Natural killer cell (primary cell): ENCODE measurements at regions not wholly inside any gene's neighbourhood (a gene's known extent, or its start where the extent isn't known, plus 50 kb on each side); places are given as distances from the start of the nearest gene placed in this dataset.

ENCODE experiments used
- ATAC-seq, 3 donors: fragments of 150-1000 bp in 2 of 3; fragments of 200-7000 bp in 1 of 3; cut with Tn5 transposase; 1 replicate in 1 of 3; 2 replicates in 2 of 3; pipeline ENCODE4 v1.10.0; 2021; ENCODE audit warnings: mild to moderate bottlenecking in 2 of 3, moderate library complexity in 2 of 3
- DNase-seq, 2 donors: peaks; one replicate each; pipeline versions ENCODE4 v3.0.0 to v3.0.0-alpha.2; 2013 to 2021; ENCODE audit warnings: mixed read lengths in 1 of 2
- H3K27ac ChIP-seq: one replicate; pipeline ENCODE4 v1.5.1; 2013; ENCODE audit warnings: mild to moderate bottlenecking, low read length
- H3K27me3 ChIP-seq: one replicate; pipeline ENCODE4 v1.6.1; 2013; ENCODE audit warnings: low read length; ENCODE audit not compliant: control insufficient read depth, insufficient read depth
- H3K36me3 ChIP-seq: one replicate; pipeline ENCODE4 v1.6.1; 2013; ENCODE audit warnings: low read length; ENCODE audit not compliant: control insufficient read depth, insufficient read depth
- H3K4me1 ChIP-seq: one replicate; pipeline ENCODE4 v1.6.1; 2013; ENCODE audit warnings: low read length; ENCODE audit not compliant: control insufficient read depth, insufficient read depth
- H3K4me3 ChIP-seq: one replicate; pipeline ENCODE4 v1.5.1; 2013; ENCODE audit warnings: low read length
- H3K9me3 ChIP-seq: one replicate; pipeline ENCODE4 v1.6.1; 2013; ENCODE audit warnings: low read length; ENCODE audit not compliant: control insufficient read depth, insufficient read depth
- H3K27ac Mint-ChIP-seq, 2 donors: one replicate each; pipeline ENCODE4 v1.8.0; 2022; ENCODE audit warnings: mild to moderate bottlenecking in 2 of 2, mixed read lengths in 2 of 2, moderate library complexity in 1 of 2
- H3K27me3 Mint-ChIP-seq, 2 donors: one replicate each; pipeline ENCODE4 v1.8.0; 2022; ENCODE audit warnings: low read depth in 2 of 2, mixed read lengths in 2 of 2
- H3K36me3 Mint-ChIP-seq: one replicate; pipeline ENCODE4 v1.8.0; 2022; ENCODE audit warnings: mixed read lengths
- H3K4me1 Mint-ChIP-seq, 2 donors: one replicate each; pipeline ENCODE4 v1.8.0; 2022; ENCODE audit warnings: mixed read lengths in 2 of 2
- H3K4me3 Mint-ChIP-seq: one replicate; pipeline ENCODE4 v1.8.0; 2022; ENCODE audit warnings: mild to moderate bottlenecking, moderate library complexity, mixed read lengths
- H3K9me3 Mint-ChIP-seq, 2 donors: one replicate each; pipeline ENCODE4 v1.8.0; 2022; ENCODE audit warnings: mixed read lengths in 2 of 2
- CTCF ChIP-seq: fragments of 200-600 bp; IDR thresholded peaks from one replicate; pipeline ENCODE4 v1.8.0; 2022; ENCODE audit warnings: antibody characterized with exemption
- WGBS: methylation state at CpG from one replicate; pipeline ENCODE4 v1.1.7; 2013; ENCODE audit warnings: missing lambda C conversion rate; ENCODE audit not compliant: insufficient coverage; 5-methylcytosine and 5-hydroxymethylcytosine counted together
- intact Hi-C: fragments of 100-400 bp; cut with micrococcal nuclease; formaldehyde crosslinking; loops from one replicate; pipeline ENCODE4 v1.14.2; 2022

- Mint-ChIP-seq H3K27ac (no peak overlapping the region), H3K9me3 (no peaks in the 10 kb centered on the region), H3K4me1 (peaks cover 6 to 8% of the 10 kb centered on the region in 2 donors), H3K36me3 (no peaks in the 10 kb centered on the region), H3K4me3 (no peak overlapping the region), H3K27me3 (peaks cover 0 to 8% of the 10 kb centered on the region in 2 donors)
- 75% methylated on average over 2 of the region's 2 CpGs for WGBS
- no peaks in the 10 kb centered on the region for H3K36me3 ChIP-seq
- DNase-seq (no peak), ATAC-seq (no peak)
- no peaks in the 10 kb centered on the region for H3K27me3 ChIP-seq
- H3K4me1 ChIP-seq = no peaks in the 10 kb centered on the region
- H3K4me3 ChIP-seq = no peak overlapping the region
- no peaks in the 10 kb centered on the region for H3K9me3 ChIP-seq
- no peak for TF ChIP-seq CTCF
- no peak overlapping the region for H3K27ac ChIP-seq
- intact Hi-C loops = no loop called here
Measured at GRCh38 chr7:96831446-96831845, 121.8 kb upstream of the SEM1 start.

DNA sequence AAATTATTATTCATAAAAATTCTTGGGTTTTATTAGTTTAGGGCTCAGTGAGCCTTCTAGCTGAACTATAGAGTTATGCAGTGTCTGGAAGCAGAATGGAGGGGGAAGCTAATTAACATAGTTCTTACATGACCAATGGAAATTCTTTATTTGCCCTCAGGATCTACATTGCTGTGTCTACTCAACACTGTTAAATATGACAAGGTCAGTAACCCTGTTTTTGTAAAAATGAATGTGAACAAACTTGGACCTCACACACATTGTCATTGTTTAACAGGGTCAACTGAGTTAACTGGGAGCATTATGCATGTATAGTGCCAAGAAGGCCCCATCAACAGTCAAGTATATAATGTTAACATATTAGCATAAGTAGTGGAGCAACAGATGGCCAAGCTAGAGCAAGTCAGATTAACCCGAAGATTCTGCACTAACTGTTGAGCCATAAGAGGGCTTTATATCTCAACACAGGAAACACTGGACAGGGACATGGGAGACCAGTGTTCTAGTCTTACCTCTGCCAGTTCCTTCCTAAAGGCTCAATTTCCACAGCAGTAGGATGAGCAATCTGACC, 122.5 kb upstream of the SEM1 start:
- no peak overlapping the region for H3K27ac Mint-ChIP-seq
- Histone ChIP-seq H3K27me3 (no peaks in the 10 kb centered on the region), H3K4me3 (no peak overlapping the region), H3K4me1 (peaks cover 6% of the 10 kb centered on the region), H3K27ac (no peak overlapping the region), H3K36me3 (no peaks in the 10 kb centered on the region), H3K9me3 (no peaks in the 10 kb centered on the region)
- intact Hi-C loops = no loop called here
- ATAC-seq (no peak), DNase-seq (no peak)
- peaks cover 13 to 15% of the 10 kb centered on the region in 2 donors for H3K4me1 Mint-ChIP-seq
- TF ChIP-seq CTCF = no peak
- H3K36me3 Mint-ChIP-seq = no peaks in the 10 kb centered on the region
- WGBS = 100% methylated on average over 1 of the region's 1 CpG
- no peaks in the 10 kb centered on the region for H3K9me3 Mint-ChIP-seq
- H3K27me3 Mint-ChIP-seq = peaks cover 0 to 8% of the 10 kb centered on the region in 2 donors
- no peak overlapping the region for H3K4me3 Mint-ChIP-seq

DNA sequence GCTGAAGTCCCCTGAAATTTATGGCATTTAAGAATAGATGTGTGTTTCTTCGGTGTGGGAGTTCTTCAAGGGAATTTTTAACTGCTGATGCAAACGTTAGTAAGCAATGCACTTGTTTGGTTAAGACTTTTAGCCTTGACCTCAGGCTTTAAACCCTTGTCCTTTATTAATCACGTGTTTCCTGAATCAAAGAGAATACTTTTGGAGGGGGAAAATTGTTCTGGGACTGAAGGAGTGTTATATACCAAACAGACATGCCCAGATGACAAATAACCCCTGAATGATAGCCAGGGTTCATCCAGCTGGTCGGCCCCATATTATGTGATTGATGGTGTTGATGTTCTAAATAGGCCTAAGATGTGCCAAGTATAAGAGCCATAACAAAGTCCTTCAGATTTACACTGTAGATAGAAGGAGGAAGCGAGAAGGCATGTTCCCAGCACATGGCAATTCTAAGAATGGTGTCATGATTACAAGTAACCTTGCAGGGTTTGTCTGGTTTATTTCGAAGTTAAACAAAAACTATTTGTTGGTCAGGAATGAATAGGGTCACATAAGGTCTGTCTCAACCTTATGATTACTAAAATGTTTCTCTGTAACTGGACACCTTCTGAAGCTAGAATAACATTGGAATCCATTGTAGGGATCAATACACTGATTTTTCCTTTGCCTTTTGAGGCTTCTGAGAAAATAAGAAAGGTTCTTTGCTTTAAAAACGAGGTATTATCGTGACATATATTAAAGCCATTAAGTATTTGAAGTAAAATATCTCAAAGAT, 124.2 kb upstream of the SEM1 start:
- Histone ChIP-seq H3K27me3 (no peaks in the 10 kb centered on the region), H3K27ac (no peak overlapping the region), H3K36me3 (no peaks in the 10 kb centered on the region), H3K4me1 (peaks cover 12% of the 10 kb centered on the region), H3K9me3 (no peaks in the 10 kb centered on the region), H3K4me3 (no peak overlapping the region)
- Mint-ChIP-seq H3K27me3 (peaks cover 0 to 6% of the 10 kb centered on the region in 2 donors), H3K9me3 (no peaks in the 10 kb centered on the region), H3K4me1 (peaks cover 30 to 32% of the 10 kb centered on the region in 2 donors), H3K27ac (no peak overlapping the region), H3K36me3 (no peaks in the 10 kb centered on the region), H3K4me3 (no peak overlapping the region)
- TF ChIP-seq CTCF = no peak
- DNase-seq (no peak), ATAC-seq (no peak)
- intact Hi-C loops = no loop called here
- 90% methylated on average over 6 of the region's 8 CpGs for WGBS
